Heart left ventricle (tissue), 13 donors: ENCODE measurements at regions not wholly inside any gene's neighbourhood (a gene's known extent, or its start where the extent isn't known, plus 50 kb on each side); places are given as distances from the start of the nearest gene placed in this dataset.

Experiments used
- POLR2A ChIP-seq, 2 donors: fragments of 450-650 bp; IDR thresholded peaks; one replicate each; pipeline ENCODE4 v1.6.1; 2017; ENCODE audit warnings: antibody characterized with exemption in 2 of 2, mild to moderate bottlenecking in 2 of 2, moderate library complexity in 2 of 2
- TF ChIP-seq, protein P1 (sequence below), 12 donors: fragments of 200-600 bp; sonication (generic) in 4 of 12; IDR thresholded peaks; one replicate each; pipeline versions ENCODE4 v1.5.0 to v1.8.0; 2018 to 2022; ENCODE audit warnings: antibody characterized with exemption in 12 of 12, mild to moderate bottlenecking in 5 of 12
- donor health status: ischemic (EF 13 %, LVEDD 7.1; RV severe dilation, severe dysfunction).
- donor health status: DM: no; HTN: yes; CAD: no.
- donor health status: DM: no; HTN: no; CAD: no.
- donor health status: ischemic (EF 25% LVEDD 6.9; RV normal size, moderate dysfunction).
- donor health status: ischemic (EF 25% LVEDD 5.7; RV mildly dilated, moderate dysfunction).
- donor health status: ischemic (EF 35%, LVEDD 5.7; RV mildly dilated, moderate dysfunction).
- donor health status: nonischemic (EF 11% LVEDD 7.7; RV severe dilation, severe dysfunction).
- donor health status: DM: yes; HTN: yes; CAD: no.
- donor health status: PGD.
- donor health status: ischemic (EF 29% LVEDD 5.4; RV normal size, mild dysfunction).
- donor health status: nonischemic (EF 23%, LVEDD 6.1; RV moderate dilation, normal function).

DNA sequence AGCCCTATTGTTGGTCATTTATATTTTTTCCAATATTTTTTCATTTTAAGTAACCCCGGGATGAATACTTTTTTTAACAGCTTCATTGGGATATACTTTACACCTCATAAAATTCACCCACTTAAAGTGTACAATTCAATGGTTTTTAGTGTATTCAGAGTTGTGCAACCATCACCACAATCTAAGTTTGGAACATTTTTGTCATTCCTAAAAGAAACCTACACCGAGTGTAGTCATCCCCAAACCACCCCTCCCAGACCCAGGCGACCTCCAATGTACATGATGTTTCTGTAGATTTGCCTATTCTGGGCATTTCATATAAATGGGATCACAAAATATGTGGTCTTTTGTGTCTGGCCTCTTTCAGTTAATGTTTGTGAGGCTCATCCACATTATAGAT lies 118.3 kb upstream of the FRMD4B start:
- no peak for TF ChIP-seq POLR2A (IDR thresholded peaks at IDR 0.05)
- TF ChIP-seq, protein P1, sequence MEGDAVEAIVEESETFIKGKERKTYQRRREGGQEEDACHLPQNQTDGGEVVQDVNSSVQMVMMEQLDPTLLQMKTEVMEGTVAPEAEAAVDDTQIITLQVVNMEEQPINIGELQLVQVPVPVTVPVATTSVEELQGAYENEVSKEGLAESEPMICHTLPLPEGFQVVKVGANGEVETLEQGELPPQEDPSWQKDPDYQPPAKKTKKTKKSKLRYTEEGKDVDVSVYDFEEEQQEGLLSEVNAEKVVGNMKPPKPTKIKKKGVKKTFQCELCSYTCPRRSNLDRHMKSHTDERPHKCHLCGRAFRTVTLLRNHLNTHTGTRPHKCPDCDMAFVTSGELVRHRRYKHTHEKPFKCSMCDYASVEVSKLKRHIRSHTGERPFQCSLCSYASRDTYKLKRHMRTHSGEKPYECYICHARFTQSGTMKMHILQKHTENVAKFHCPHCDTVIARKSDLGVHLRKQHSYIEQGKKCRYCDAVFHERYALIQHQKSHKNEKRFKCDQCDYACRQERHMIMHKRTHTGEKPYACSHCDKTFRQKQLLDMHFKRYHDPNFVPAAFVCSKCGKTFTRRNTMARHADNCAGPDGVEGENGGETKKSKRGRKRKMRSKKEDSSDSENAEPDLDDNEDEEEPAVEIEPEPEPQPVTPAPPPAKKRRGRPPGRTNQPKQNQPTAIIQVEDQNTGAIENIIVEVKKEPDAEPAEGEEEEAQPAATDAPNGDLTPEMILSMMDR (IDR thresholded peaks at IDR 0.05), result no peak
